GM23248 (cell line): ENCODE measurements at regions not wholly inside any gene's neighbourhood (a gene's known extent, or its start where the extent isn't known, plus 50 kb on each side); places are given as distances from the start of the nearest gene placed in this dataset.

ENCODE experiments used
- EZH2 ChIP-seq: fragments of 200-600 bp; sonication (generic); IDR thresholded peaks from 2 replicates; pipeline ENCODE4 v1.6.1; 2018; ENCODE audit warnings: antibody characterized with exemption, mild to moderate bottlenecking; ENCODE audit not compliant: insufficient read depth, poor library complexity, severe bottlenecking
- EZH2phosphoT487 ChIP-seq: fragments of 200-600 bp; sonication (generic); IDR thresholded peaks from 2 replicates; pipeline ENCODE4 v1.6.1; 2018; ENCODE audit warnings: antibody characterized with exemption, moderate library complexity, mild to moderate bottlenecking, low read depth; ENCODE audit not compliant: insufficient read depth

DNA sequence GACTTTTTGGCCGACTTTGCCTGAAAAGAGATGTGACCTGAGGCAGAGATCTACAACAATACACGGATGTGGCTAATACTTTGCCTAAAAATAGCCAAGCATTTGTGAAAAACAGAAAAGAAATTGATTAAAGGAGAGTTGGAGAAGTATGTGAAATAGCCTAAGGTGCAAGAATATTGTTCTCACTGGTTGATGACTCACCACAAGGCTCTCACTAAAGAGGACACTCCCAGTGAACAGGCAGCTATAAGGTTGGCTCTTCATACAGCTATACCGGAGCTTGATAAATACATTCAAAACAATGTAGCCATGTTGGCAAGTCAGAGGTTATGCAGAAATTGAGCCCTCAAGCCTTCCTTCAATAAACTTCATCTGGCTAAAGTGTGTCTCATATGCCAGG lies 317.2 kb upstream of the GRAMD2B start:
- TF ChIP-seq EZH2 (no peak), EZH2phosphoT487 (no peak)
